Activated CD8-positive, alpha-beta memory T cell treated with anti-CD3 and anti-CD28 coated beads for 36 hours (primary cell): ENCODE measurements at regions not wholly inside any gene's neighbourhood (a gene's known extent, or its start where the extent isn't known, plus 50 kb on each side); places are given as distances from the start of the nearest gene placed in this dataset.
"Not testable (repeated sequence)": the region's sequence is repeated elsewhere in the genome, so short reads cannot be mapped to it uniquely, and the experiment has no call there.

ENCODE experiments used
- CTCF ChIA-PET: fragments of 350-600 bp; sonication (Branson Sonifier 250); formaldehyde crosslinking; loops from one replicate; lab custom pipeline; 2021; ENCODE audit warnings: antibody characterized with exemption; lab: Charles Lee
- POLR2A ChIA-PET: fragments of 350-600 bp; sonication (Branson Sonifier 250); formaldehyde crosslinking; loops from one replicate; lab custom pipeline; 2021; ENCODE audit warnings: antibody characterized with exemption; lab: Charles Lee

DNA sequence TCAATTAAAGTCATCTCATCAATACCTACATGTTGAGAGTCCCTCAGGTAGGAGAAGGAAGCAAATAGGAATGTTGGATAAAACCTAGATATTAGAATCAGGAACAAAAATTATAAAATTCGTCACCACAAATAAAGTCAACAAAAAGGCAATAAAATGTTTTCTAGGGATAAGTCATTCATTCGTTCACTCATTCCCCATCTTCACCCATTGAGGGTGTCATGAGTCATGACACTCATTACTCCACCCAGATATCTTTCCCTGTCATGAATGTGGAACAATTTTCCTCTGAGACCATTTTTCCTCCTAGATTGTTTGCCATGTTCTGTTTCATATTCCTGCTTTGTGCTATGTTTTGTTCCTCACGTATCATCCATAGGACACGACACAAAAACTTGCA lies 50.9 kb upstream of the OLIG3 start:
- CTCF ChIA-PET = no interaction called here

DNA sequence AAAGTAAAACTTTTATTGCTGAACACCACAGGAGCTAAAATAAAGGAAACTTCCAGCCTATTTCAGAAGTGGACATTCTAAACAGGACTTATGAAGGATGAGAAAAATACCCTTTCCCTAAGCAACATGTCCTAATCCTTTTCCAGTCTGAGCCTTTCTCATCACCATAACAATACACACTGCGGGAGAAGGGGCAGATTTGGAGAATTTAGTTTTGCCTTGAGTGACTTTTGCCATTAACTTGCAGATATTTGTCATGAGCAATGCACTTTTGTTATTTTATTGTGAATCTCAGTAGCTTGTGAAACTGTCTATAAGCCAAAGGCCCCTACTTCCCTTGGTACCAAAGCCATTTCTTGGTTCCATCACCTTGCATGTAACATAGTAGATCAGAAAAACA lies 53.0 kb upstream of the OLIG3 start:
- CTCF ChIA-PET = no interaction called here
- POLR2A ChIA-PET = no interaction called here

More for the DNA sequence above, 50.9 kb upstream of the OLIG3 start:
- POLR2A ChIA-PET = no interaction called here

DNA sequence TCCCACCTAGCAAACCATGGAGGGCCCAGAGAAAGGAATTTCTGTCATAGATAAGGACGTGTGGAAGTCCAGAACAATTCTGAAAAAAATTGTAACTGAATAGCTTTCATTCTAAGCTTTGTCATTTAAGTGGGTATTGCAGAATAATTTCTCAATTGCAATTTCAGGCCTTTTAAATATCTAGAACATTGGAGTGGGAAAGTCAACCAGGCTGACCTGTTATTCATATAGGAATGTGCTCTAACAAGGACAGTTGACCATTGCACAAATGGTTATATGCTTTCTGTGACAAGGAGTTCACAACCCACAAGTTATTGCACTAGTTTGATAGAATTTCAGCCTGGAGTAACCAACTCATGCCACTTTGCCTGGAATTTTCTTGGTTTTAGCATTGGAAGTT lies 53.4 kb upstream of the OLIG3 start:
- ChIA-PET CTCF (no interaction called here), POLR2A (no interaction called here)

DNA sequence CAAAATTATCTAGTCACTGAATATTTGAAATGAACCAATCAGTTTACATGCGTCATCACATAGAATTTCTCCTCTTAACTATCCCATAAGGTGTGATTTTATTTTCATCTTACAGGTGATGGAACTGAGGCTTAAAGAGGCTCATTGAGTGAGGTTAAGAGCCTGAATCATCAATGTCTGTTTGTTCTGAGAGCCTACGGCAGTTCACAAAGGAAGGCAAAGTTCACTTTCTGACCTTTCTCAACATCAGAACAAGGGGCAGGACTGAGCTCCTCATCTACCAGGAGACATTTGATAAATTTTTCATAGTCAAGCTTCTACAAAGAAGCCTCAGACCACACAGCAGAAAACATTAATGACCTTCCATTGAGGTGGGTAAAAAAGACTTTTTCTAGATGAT lies 54.9 kb upstream of the OLIG3 start:
- CTCF ChIA-PET = no interaction called here
- POLR2A ChIA-PET = no interaction called here

DNA sequence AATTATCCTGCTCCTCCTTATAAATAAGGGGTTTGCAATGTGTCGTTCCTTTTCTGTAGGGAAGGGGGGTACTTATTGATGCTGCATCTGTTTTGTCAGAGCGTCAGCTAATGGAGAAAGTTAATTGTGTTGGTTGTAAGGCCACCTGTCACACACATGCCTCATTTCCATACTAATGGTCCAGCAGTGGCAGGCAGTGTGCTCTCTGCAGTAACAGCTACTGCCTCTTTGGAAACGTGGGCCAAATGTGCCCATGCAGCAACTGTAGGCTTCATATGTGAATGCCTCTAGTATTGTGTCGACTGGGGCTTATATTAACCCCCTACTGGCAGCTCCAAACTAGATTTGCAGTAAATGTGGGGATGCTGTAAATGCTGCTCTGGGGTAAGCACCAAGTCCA lies 56.3 kb upstream of the OLIG3 start:
- ChIA-PET POLR2A (no interaction called here), CTCF (no interaction called here)

DNA sequence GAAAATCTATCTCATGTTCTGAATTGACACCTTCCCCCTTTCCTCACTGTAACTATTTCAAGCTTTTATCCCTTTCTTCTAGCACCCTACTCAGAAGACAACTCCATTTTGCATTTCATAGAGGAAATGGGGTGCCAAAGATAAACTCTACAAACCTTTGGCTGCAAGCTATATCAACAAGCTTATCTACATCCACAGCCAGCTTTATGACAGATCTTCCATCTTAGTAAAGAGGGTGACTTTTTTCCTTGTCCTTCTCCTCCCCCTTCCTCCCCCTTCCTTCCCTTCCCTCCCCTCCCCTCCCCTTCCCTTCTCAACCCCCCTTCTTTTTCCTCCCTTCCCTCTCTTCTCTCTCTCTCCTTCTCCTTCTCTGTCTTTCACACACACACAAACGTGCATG lies 58.0 kb upstream of the OLIG3 start:
- CTCF ChIA-PET = no interaction called here
- POLR2A ChIA-PET = no interaction called here

DNA sequence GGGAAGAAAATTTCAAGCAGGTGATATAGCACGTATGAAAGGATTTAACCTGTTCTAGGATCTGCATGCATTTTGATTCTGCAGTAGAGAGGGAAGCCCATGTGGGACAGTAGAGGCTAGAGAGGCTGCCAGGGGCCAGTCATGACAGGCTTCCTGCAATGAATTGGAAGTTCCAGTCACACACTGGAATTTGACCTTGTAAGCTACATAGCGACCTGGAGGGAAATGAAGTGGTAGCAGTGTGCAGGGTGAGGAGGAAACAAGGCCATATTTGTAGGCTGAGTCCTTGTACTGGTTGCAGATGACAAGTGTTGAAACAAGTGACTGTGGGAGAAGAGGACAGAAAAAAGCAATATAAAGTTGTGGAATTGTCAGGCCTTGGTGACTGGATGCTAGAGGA lies 58.6 kb upstream of the OLIG3 start:
- POLR2A ChIA-PET = no interaction called here
- CTCF ChIA-PET = no interaction called here

DNA sequence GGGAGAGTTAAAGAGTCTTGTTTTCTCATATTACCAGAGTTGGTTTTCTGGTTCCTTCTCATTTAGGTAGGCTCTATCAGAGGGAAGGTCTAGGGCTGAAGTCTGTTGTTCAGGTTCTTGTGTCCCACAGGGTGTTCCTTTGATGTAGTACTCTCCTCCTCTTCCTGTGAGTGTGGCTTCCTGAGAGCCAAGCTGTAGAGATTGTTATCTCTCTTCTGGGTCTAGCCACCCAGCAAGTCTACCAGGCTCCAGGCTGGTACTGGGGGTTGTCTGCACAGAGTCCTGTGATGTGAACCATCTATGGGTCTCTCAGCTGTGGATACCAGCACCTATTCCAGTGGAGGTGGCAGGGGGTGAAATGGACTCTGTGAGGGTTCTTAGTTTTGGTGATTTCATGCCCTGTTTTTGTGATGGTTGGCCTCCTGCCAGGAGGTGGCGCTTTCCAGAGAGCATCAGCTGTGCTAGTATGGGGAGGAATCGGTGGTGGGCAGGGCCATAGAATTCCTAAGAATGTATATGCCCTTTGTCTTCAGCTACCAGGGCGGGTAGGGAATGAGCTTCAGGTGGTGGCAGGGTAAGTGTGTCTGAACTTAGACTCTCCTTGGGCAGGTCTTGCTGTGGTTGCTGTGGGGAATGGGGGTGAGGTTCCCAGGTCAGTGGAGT lies 65.5 kb upstream of the OLIG3 start:
- POLR2A ChIA-PET = not testable (repeated sequence)
- CTCF ChIA-PET = interaction anchor here (2.3 kb wide), 1 partner anchor 11 kb away, joined by 4 read pairs; no protein-coding TSS in a partner anchor

DNA sequence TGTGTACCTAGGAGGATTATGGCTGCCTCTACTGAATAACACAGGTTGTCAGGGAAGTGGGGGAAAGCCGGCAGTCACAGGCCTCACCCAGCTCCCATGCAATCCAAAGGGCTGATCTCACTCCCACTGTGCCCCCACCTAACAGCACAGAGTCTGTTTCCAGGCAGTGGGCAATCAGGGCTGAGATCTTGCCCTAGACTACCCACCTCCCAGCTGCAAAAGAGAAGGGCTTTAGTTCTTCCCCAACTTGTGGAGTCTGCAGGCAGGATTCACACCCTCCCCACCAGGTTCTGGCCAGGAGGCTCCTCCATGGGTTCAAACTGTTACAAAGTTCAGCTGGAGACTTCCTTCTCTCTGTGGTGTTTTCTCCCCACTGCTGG lies 66.0 kb upstream of the OLIG3 start:
- ChIA-PET CTCF (interaction anchor here (2.3 kb wide), 1 partner anchor 10 kb away, joined by 4 read pairs; no protein-coding TSS in a partner anchor), POLR2A (no interaction called here)

DNA sequence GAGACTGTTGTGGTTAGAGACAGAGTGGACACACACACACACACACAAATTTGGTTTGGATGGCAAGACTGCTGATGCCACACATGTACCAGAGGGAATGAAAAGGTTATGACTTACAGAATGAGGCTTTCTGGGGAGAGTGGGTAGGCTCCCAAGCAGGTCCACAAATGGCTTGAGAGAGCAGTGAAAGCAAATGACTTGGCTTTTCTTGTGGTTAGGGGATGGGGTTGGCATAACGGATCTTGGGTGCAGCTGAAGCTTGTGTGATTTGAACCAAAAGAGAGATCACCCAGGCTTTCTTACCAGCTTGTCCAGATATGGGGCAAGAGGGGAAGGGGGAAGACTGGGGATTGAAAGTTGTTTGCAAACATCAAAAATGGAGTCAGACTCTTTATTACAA lies 73.9 kb upstream of the OLIG3 start:
- ChIA-PET POLR2A (no interaction called here), CTCF (no interaction called here)

DNA sequence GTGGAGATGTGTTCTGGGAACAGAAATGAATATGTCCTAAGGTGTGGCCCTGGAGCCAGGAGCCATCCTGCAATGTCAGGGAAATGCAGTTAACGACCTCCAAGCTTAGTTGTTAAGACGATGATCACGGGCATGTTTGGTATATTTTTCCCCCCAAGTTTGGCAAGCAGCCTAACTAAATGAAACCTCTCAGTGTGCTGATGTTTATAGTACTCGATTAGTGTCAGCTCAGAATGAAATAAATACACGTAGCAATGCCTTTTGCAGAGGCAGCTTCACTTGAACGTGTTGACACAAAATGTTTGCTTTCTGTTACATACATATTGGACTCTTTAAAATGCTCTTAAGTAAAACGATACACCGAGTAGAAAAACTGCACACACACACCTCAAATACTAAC lies 76.2 kb upstream of the OLIG3 start:
- POLR2A ChIA-PET = no interaction called here
- CTCF ChIA-PET = interaction anchor here (1.4 to 1.7 kb wide), 2 partner anchors 11 to 20 kb away, joined by 4 to 5 read pairs; no protein-coding TSS in a partner anchor

DNA sequence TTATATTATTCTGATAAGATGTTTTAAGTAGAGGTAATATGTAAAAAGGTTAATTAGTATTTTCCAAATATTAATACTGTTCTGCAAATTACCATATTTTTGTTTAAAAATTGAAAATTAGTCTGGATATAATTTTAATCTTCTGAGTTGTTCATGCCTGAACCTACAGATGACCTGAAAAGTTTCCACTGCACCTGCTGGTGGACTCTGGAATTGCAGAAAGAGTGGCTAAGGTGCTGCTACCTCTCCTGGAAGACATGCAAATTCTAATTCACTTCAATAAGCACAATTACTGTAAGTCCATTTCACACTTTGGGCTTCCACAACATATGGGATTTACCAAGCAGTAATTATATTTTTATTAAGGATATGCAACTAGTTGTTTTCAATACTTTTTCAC lies 77.7 kb upstream of the OLIG3 start:
- POLR2A ChIA-PET = no interaction called here
- CTCF ChIA-PET = no interaction called here

DNA sequence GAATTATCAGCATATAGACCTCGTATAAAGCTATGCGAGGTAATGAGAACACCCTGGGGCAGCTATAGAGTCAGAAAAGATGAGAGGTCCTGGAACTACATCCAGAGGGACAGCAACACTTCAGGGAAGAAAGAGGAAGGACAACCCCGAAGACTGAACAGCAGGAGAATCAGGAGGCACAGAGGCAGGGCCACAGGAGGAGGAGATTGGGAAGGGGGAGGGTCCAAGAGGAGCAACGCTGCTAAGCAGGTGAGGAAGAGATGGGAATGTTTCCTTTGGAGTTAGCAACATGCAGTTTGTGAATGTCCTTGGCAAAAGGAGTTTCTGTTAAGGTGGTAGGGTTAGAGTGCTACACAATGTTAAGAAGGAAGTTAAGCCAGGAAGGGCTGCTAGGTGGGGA lies 79.5 kb upstream of the OLIG3 start:
- CTCF ChIA-PET = no interaction called here
- POLR2A ChIA-PET = no interaction called here

DNA sequence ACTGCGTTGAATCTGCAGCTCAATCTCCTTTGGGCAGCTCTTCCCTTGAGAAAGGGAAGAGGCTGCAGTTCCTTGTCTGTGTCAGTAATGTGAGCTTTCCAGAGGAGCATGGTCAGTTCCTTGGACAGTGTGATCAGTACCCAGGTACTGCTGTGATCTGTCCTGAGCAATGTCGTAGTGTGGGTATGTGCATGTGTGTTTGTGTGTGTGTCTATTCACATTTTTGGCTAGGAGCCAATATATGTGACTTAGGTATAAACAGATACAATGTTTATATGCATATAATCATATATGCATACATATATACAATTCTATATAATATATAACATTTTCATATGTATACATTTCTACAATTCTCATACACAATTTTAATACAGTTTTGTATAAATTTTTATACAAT lies 85.4 kb upstream of the OLIG3 start:
- ChIA-PET POLR2A (no interaction called here), CTCF (no interaction called here)

DNA sequence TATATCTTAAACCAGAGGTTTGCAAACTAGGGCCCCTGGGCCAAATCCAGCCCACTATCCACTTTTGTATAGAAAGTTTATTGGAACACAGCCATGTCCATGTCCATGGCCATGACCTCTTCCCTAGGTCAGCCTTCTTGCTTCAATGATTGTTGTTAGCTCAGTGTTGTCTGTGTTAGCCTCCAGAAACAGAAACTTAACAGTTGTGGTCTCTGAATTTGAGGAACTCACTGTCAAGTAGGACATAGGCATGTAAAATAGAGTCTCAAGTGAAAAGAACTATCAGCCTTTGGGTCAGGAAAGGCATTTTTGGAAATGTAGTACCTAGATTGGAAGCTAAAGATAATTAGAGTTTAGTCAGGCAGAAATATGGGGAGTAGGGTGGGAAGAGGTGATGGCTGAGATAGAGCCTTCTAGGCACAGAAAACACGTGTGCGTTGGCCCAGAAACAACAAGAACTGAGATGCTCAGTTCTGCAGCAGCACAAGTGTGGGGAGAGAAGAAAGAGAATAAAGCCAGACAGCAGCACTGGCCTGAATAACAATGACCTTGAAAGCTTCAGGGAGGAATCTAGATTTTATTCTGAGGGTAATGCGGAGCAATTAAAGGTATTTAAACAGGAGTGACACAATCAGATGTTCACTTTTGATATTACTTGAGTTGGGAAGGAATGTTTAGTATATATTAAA lies 87.0 kb upstream of the OLIG3 start:
- ChIA-PET CTCF (no interaction called here), POLR2A (no interaction called here)

DNA sequence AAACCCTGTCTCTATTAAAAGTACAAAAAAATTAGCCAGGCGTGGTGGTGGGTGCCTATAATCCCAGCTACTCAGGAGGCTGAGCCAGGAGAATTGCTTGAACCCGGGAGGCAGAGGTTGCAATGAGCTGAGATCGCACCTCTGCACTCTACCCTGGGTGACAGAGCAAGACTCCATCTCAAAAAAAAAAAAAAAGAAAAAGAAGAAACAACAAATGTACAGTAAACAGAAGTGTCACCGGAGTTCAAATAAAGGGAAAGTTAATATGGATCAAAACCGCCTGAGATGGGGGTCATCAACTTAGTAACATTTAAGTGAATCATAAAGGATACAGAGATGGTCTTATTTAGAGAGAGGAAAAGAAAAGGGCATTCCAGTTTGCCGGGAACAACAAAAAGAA lies 89.3 kb upstream of the OLIG3 start:
- POLR2A ChIA-PET, CTCF ChIA-PET: not testable (repeated sequence)

DNA sequence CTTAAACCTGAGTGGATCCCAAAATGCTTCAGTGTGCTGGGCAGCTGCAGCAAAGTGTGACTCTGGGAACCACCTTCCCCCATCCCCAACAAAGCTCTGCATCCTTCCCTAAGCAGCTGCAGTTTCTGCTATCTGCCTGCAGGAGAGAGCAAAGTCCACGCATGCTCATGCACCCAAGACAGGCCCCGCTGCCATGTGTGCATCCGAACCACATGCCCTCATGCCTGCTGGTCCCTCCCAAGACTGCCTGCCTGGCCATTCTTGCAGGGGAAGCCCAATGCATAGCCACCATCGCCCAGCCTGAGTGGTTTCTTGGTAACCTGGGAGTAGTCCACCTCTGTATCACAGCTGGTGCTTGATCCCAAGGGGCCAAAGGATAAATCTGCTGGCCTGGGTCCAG lies 94.3 kb upstream of the OLIG3 start:
- POLR2A ChIA-PET = no interaction called here
- CTCF ChIA-PET = interaction anchor here (0.6 to 1.6 kb wide), 3 partner anchors 57 to 512 kb away, joined by 3 to 4 read pairs (median 3); no protein-coding TSS in a partner anchor

DNA sequence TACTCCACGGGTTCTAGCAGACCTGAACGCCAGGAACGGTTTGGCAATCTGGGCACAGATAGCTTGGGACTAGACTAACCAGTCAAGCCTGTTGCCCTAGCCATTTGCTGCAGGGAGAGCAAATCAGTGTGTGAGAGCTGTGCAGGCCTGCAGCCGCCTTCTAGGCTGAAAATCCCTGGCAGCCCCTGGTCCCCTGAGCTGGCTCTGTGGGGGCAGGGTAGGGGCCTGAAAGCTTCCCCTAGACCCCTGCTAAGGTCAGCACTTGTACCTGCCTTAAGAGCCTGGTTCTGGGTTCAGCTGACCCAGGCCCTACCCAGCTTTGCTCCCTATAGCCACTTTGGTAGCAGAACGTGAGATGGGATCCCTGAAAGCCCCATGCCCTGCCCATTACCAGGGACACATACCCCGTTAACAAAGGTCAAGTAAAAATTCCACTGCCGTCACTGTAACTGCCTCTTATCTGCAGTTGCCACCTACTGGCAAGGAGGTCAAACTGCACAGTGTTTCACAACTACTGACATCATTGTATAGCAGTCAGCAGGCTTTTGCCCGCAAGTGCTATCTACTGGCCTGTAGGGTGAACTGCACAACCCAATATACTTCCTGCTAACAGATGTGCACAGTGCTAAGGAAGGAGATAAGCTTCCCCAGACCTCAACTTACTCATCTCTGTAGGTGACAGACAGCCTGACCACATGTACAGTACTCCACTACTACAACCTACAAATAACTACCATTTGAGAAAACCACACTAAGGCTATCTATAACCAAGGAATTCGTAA lies 95.1 kb upstream of the OLIG3 start:
- POLR2A ChIA-PET = interaction anchor here (1.1 kb wide), 1 partner anchor 13 kb away, joined by 8 read pairs; no protein-coding TSS in a partner anchor
- CTCF ChIA-PET = interaction anchor here (0.6 to 1.5 kb wide), 6 partner anchors 12 to 105 kb away, joined by 3 to 6 read pairs (median 4); no protein-coding TSS in a partner anchor

DNA sequence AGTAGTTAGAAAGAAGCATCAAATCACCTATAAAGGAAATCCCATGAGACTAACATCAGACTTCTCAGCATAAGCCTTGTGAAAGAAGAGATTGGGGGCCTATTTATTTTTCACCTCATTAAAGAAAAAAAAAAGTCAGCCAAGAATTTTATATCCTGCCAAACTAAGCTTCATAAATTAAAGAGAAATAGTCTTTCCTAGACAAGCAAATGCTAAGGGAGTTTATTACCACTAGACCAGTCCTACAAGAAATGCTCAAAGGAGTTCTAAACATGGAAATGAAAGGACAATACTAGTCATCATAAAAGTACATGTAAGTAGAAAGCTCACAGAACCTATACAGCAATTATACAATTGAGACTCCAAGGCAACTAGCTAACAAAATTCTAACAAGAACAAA lies 96.5 kb upstream of the OLIG3 start:
- ChIA-PET POLR2A (interaction anchor here (1.1 kb wide), 1 partner anchor 12 kb away, joined by 8 read pairs; no protein-coding TSS in a partner anchor), CTCF (interaction anchor here (0.7 to 1.5 kb wide), 3 partner anchors 16 to 206 kb away, joined by 3 to 6 read pairs (median 5); no protein-coding TSS in a partner anchor)

DNA sequence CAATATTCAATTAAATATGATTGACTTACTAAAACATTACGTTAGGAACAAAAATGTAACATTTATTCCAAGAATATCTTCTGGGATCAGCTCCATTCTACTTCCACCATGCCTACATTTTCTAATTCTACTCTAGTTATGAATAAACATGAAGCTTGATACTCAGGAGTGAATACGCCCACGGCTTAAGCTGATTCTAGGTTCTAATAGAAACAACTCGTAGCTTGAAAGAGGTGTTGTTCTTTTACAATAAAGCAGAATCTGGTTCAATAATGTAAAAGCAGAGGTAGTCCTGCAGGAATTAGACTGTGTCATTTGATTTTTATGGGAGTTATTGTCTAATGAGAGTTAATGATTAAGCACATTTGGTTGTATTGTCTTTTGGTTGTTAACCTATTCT lies 107.3 kb upstream of the OLIG3 start:
- CTCF ChIA-PET = interaction anchor here (1.2 kb wide), 1 partner anchor 12 kb away, joined by 4 read pairs; no protein-coding TSS in a partner anchor
- POLR2A ChIA-PET = no interaction called here
